Hypothalamus (tissue), 51 donors: ENCODE measurements at regions not wholly inside any gene's neighbourhood (a gene's known extent, or its start where the extent isn't known, plus 50 kb on each side); places are given as distances from the start of the nearest gene placed in this dataset.

Experiments
- DNase-seq, 51 donors: peaks; one replicate each; lab custom pipeline; 2025; lab: John Stamatoyannopoulos, UW

GRCh38 chr3:116842254-116842957 lies 132.8 kb downstream of the TUSC7 start:
- no peak for DNase-seq

GRCh38 chr3:116848248-116848829 lies 138.8 kb downstream of the TUSC7 start:
- no peak for DNase-seq

GRCh38 chr3:116849261-116849688 lies 139.7 kb downstream of the TUSC7 start:
- no peak for DNase-seq

GRCh38 chr3:116852803-116853202 lies 143.2 kb downstream of the TUSC7 start:
- no peak for DNase-seq

GRCh38 chr3:116863270-116863770 lies 153.7 kb downstream of the TUSC7 start:
- no peak for DNase-seq

GRCh38 chr3:116863822-116864589 lies 154.4 kb downstream of the TUSC7 start:
- peak in 26 of 51 donors; percentile 0 to 74 (median 12) for DNase-seq

GRCh38 chr3:116864590-116864927 lies 155.0 kb downstream of the TUSC7 start:
- peak in 2 of 51 donors; percentile 2 to 55 for DNase-seq

- no peak for DNase-seq
Observed at GRCh38 chr3:116870379-116870778, 160.8 kb downstream of the TUSC7 start.

GRCh38 chr3:116871905-116872304 lies 162.3 kb downstream of the TUSC7 start:
- no peak for DNase-seq

- DNase-seq, result no peak
Observed at GRCh38 chr3:116872688-116873087, 163.1 kb downstream of the TUSC7 start.

GRCh38 chr3:116873142-116873541 lies 163.6 kb downstream of the TUSC7 start:
- DNase-seq, result no peak

- no peak for DNase-seq
Observed at GRCh38 chr3:116877968-116878367, 168.4 kb downstream of the TUSC7 start.

GRCh38 chr3:116886202-116886893 lies 176.8 kb downstream of the TUSC7 start:
- no peak for DNase-seq

- DNase-seq, result no peak
Observed at GRCh38 chr3:116896116-116896515, 186.5 kb downstream of the TUSC7 start.

- DNase-seq, result no peak
Observed at GRCh38 chr3:116897382-116897781, 187.8 kb downstream of the TUSC7 start.

- DNase-seq, result no peak
Observed at GRCh38 chr3:116899253-116899652, 189.7 kb downstream of the TUSC7 start.

GRCh38 chr3:116905334-116905733 lies 195.8 kb downstream of the TUSC7 start:
- DNase-seq, result no peak

- DNase-seq, result no peak
Observed at GRCh38 chr3:116905794-116906193, 196.2 kb downstream of the TUSC7 start.

GRCh38 chr3:116912116-116912515 lies 202.5 kb downstream of the TUSC7 start:
- no peak for DNase-seq

GRCh38 chr3:116914004-116914403 lies 204.4 kb downstream of the TUSC7 start:
- DNase-seq, result no peak

- no peak for DNase-seq
Observed at GRCh38 chr3:116916836-116917235, 207.3 kb downstream of the TUSC7 start.
